OCI-LY1 (cell line): ENCODE measurements at regions not wholly inside any gene's neighbourhood (a gene's known extent, or its start where the extent isn't known, plus 50 kb on each side); places are given as distances from the start of the nearest gene placed in this dataset.

Experiments used
- H2AFZ ChIP-seq: fragments of 200-600 bp; sonication (generic), shearing (Covaris generic); 2 replicates; pipeline ENCODE4 v1.6.0; 2014; ENCODE audit warnings: antibody characterized with exemption, mild to moderate bottlenecking, low read length
- H3F3A ChIP-seq: fragments of 200-600 bp; sonication (generic), shearing (Covaris generic); 2 replicates; pipeline ENCODE4 v1.6.0; 2014; ENCODE audit warnings: mild to moderate bottlenecking, antibody characterized with exemption, low read length, moderate library complexity; ENCODE audit not compliant: insufficient read depth
- H3K27ac ChIP-seq: fragments of 200-600 bp; sonication (generic); 2 replicates; pipeline ENCODE4 v1.5.1; 2014; ENCODE audit warnings: low read length, mixed run types, mild to moderate bottlenecking, low read depth; ENCODE audit not compliant: poor library complexity, severe bottlenecking
- H3K27me3 ChIP-seq: fragments of 200-600 bp; sonication (generic); 2 replicates; pipeline ENCODE4 v1.6.0; 2014; ENCODE audit warnings: antibody characterized with exemption, mild to moderate bottlenecking, low read length, moderate library complexity; ENCODE audit not compliant: insufficient read depth
- H3K36me3 ChIP-seq: fragments of 200-600 bp; sonication (generic); 2 replicates; pipeline ENCODE4 v1.6.1; 2014; ENCODE audit warnings: mild to moderate bottlenecking, antibody characterized with exemption, low read length, moderate library complexity, mixed read lengths; ENCODE audit not compliant: insufficient read depth
- H3K4me1 ChIP-seq: fragments of 200-600 bp; sonication (generic); 2 replicates; pipeline ENCODE4 v1.5.1; 2014; ENCODE audit warnings: mild to moderate bottlenecking, low read length, moderate library complexity; ENCODE audit not compliant: insufficient read depth, severe bottlenecking
- H3K4me2 ChIP-seq: fragments of 200-600 bp; sonication (generic), shearing (Covaris generic); 2 replicates; pipeline ENCODE4 v1.6.1; 2014; ENCODE audit warnings: low read length
- H3K4me3 ChIP-seq: fragments of 200-600 bp; sonication (generic); 2 replicates; pipeline ENCODE4 v1.5.1; 2014; ENCODE audit warnings: low read length, low read depth, mild to moderate bottlenecking, mixed read lengths; ENCODE audit not compliant: poor library complexity, severe bottlenecking
- H3K79me2 ChIP-seq: fragments of 200-600 bp; shearing (Covaris generic); 2 replicates; pipeline ENCODE4 v1.6.1; 2016; ENCODE audit warnings: mixed run types, low read length, mixed read lengths; ENCODE audit not compliant: insufficient read depth
- H3K9ac ChIP-seq: fragments of 200-600 bp; sonication (generic), shearing (Covaris generic); 2 replicates; pipeline ENCODE4 v1.6.1; 2014; ENCODE audit warnings: mild to moderate bottlenecking, low read length, mixed read lengths
- H3K9me2 ChIP-seq: fragments of 200-600 bp; sonication (generic), shearing (Covaris generic); 2 replicates; pipeline ENCODE4 v1.6.1; 2014; ENCODE audit warnings: low read depth, mild to moderate bottlenecking, low read length, mixed read lengths
- H3K9me3 ChIP-seq: fragments of 200-600 bp; shearing (Covaris generic); 2 replicates; pipeline ENCODE4 v1.6.1; 2014; ENCODE audit warnings: low read length, mixed read lengths
- H4K20me1 ChIP-seq: fragments of 200-600 bp; sonication (generic), shearing (Covaris generic); 2 replicates; pipeline ENCODE4 v1.6.0; 2016; ENCODE audit warnings: mild to moderate bottlenecking, low read length; ENCODE audit not compliant: insufficient read depth
- CTCF ChIP-seq: fragments of 200-600 bp; sonication (generic), shearing (Covaris generic); IDR thresholded peaks from 2 replicates; pipeline ENCODE4 v1.5.1; 2017; ENCODE audit warnings: mild to moderate bottlenecking, antibody characterized with exemption, low read length, moderate library complexity, mixed read lengths
- EZH2 ChIP-seq: fragments of 200-600 bp; sonication (generic), shearing (Covaris generic); IDR thresholded peaks from 2 replicates; pipeline ENCODE4 v1.8.0; 2017; ENCODE audit warnings: borderline replicate concordance, mixed run types, mild to moderate bottlenecking, antibody characterized with exemption, low read length, moderate library complexity, mixed read lengths

GRCh38 chr2:6370753-6371551 lies 494.8 kb downstream of the CMPK2 start:
- H3K9ac ChIP-seq: no peak overlapping the region

GRCh38 chr2:6372317-6372901 lies 493.3 kb downstream of the CMPK2 start:
- Histone ChIP-seq H3K36me3 (no peaks in the 10 kb centered on the region), H3F3A (no peaks in the 10 kb centered on the region), H3K4me2 (no peak overlapping the region), H3K4me1 (no peaks in the 10 kb centered on the region), H3K9me2 (no peaks in the 10 kb centered on the region), H3K79me2 (no peaks in the 10 kb centered on the region), H3K27ac (no peak overlapping the region), H3K9ac (no peak overlapping the region), H3K27me3 (no peaks in the 10 kb centered on the region), H3K4me3 (no peak overlapping the region), H3K9me3 (peaks cover 7% of the 10 kb centered on the region), H4K20me1 (no peaks in the 10 kb centered on the region), H2AFZ (no peak overlapping the region)
- TF ChIP-seq CTCF (no peak), EZH2 (no peak)

More at GRCh38 chr2:6370753-6371551, 494.8 kb downstream of the CMPK2 start:
- no peak overlapping the region for H3K4me3 ChIP-seq
- TF ChIP-seq CTCF (no peak), EZH2 (no peak)
- H3K27ac ChIP-seq: no peak overlapping the region
- H3K79me2 ChIP-seq: no peaks in the 10 kb centered on the region
- 0 out of 2 replicates have a peak overlapping the region, but pooled peaks have one; percentile 42 for H2AFZ ChIP-seq
- H4K20me1 ChIP-seq: no peaks in the 10 kb centered on the region
- H3K9me2 ChIP-seq: no peaks in the 10 kb centered on the region
- H3F3A ChIP-seq: no peaks in the 10 kb centered on the region
- 0 out of 2 replicates have a peak, but pooled peaks cover 2% of the 10 kb centered on the region for H3K9me3 ChIP-seq
- H3K4me1 ChIP-seq: no peaks in the 10 kb centered on the region
- H3K4me2 ChIP-seq: no peak overlapping the region
- H3K27me3 ChIP-seq: no peaks in the 10 kb centered on the region
- no peaks in the 10 kb centered on the region for H3K36me3 ChIP-seq

GRCh38 chr2:6381326-6381725 lies 484.4 kb downstream of the CMPK2 start:
- Histone ChIP-seq H3K4me1 (peaks cover 52% of the 10 kb centered on the region), H3K4me2 (no peak overlapping the region), H3K9me2 (no peaks in the 10 kb centered on the region), H3K36me3 (no peaks in the 10 kb centered on the region; the same call in 1 of the 2 replicates), H4K20me1 (no peaks in the 10 kb centered on the region), H3K79me2 (no peaks in the 10 kb centered on the region), H3K27me3 (no peaks in the 10 kb centered on the region), H3K9me3 (peaks cover 7% of the 10 kb centered on the region), H3K27ac (peak overlapping the region; percentile 52), H3K4me3 (no peak overlapping the region), H3F3A (no peaks in the 10 kb centered on the region), H2AFZ (peak overlapping the region; percentile 90; the same call in 1 of the 2 replicates), H3K9ac (0 out of 2 replicates have a peak overlapping the region, but pooled peaks have one; percentile 21)
- TF ChIP-seq EZH2 (no peak), CTCF (no peak)
